ENCODE measurements at regions not wholly inside any gene's neighbourhood (a gene's known extent, or its start where the extent isn't known, plus 50 kb on each side); places are given as distances from the start of the nearest gene placed in this dataset.
"Not testable (repeated sequence)": the region's sequence is repeated elsewhere in the genome, so short reads cannot be mapped to it uniquely, and the experiment has no call there.

- DNase-seq, result no peak
Observed at GRCh38 chr3:157920822-157921700, 185.2 kb downstream of the SHOX2 start.

DNA sequence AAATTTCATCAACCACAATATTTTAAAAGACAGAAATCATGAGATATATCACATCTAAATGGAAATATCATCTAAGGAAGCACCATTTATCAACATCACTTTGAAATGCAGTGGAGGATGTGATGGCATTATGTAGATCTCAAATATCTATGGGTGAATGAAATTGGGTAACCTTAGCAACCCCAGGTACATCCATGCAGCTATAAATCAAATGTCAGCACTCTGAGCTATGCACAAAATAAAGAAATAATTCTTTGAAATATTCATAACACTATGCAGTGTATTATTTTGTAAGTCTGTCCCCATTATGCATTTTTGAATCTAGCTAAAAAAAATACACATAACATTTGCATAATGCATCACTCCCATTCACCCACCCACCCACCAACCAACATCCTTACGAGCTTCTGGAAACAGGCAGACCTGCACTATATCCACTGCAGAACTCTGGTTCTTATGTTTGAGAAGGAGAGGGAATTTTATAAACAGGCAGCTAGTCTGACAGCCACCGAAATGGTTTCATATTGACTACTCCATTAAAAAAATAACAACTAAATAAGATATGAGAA, 186.8 kb downstream of the SHOX2 start:
- DNase-seq, result no peak

GRCh38 chr3:157918402-157918801, 187.8 kb downstream of the SHOX2 start:
- no peak for DNase-seq

GRCh38 chr3:157916672-157917071, 189.5 kb downstream of the SHOX2 start:
- no peak for DNase-seq

DNA sequence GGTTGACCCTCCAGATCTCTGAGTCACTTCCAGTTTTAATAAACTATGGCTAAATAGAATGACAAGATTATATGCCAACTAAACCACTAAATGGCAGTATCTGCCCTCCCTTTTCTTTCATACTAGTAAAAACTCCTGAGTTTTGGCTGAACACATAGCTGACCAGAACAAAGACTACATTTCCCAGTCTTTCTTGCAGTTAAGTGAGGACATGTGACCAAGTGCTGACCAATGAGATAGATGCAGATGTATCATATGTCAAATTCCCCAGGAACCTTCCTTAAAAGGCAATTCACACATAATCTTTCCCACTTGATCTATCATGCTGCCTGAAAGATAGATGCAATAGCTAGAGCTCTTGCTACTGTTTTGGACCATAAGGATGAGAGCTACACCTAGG, 191.3 kb downstream of the SHOX2 start:
- DNase-seq, result no peak

GRCh38 chr3:157913741-157914150, 192.5 kb downstream of the SHOX2 start:
- DNase-seq, result peak; percentile 56

GRCh38 chr3:157912514-157913451, 193.4 kb downstream of the SHOX2 start:
- DNase-seq, result no peak

- DNase-seq, result peak; percentile 8
Observed at GRCh38 chr3:157906627-157907026, 199.6 kb downstream of the SHOX2 start.

GRCh38 chr3:157905885-157906284, 200.3 kb downstream of the SHOX2 start:
- DNase-seq, result no peak

- not testable (repeated sequence) for DNase-seq
Observed at GRCh38 chr3:157902680-157903079, 203.5 kb downstream of the SHOX2 start.

DNA sequence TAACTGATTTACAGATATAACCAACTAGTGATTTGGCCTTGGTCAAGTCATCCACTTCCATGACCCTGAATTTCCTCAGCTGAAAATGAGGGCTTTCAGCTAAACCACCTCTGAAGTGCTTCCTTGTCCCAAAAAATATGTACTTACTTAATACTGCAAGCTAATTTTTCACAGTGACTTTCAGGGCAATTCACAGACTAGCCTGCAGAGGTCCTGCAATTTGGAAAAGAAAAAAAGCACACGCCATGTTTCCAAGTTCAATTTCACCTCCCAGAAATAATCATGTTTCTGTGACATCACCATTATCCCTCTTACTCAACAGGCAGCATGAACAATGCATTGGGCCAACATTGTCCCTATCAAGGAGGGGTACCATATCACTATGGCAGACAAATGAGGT, 218.2 kb downstream of the SHOX2 start:
- no peak for DNase-seq

DNA sequence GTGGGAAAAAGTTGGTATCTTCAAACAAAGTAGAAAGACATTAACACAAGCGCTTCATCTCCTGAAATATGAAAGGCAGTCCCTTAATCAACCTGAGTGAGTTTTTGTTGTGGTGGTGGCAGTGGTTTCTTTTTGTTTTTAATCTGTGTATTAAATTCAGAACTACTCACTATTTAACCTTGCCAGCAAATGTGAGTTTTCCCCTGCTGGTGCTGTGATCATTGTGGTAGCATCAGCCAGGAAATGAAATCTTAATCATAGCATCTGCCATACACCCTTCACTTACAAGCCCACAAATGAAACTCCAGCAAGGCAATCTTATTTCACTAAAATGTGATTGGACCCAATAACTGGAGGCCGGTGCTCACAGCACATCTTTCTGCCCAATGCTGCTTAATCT, 229.7 kb downstream of the SHOX2 start:
- DNase-seq, result no peak

GRCh38 chr3:157872902-157873301, 233.3 kb downstream of the SHOX2 start:
- no peak for DNase-seq

DNA sequence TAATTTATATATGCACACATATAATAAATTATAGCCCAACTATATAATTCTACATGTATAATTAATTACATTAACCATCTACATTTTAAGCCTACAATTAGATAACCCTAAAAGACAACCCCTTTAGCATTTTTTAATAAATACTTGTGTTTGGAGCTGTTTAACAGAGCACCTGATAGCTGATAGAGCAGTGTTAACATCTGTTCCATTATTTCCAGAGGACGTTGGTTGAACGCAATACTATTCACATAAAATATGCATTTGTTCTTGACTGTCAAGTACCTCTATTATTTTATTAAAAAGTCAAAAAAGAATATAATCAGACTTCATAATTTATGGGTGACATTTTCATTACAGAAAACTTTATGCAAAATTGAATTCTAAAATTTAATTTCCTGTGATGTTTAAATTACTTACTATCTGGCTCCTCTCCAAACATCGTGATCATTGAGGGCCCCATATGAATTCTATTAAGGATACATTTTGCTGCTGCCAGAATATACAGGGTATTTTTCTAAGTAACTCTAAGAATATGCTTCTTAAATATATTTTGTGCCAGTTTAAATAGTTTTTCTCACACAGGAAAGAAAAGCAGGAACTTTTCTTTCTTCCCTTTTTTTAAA, 234.3 kb downstream of the SHOX2 start:
- no peak for DNase-seq

DNA sequence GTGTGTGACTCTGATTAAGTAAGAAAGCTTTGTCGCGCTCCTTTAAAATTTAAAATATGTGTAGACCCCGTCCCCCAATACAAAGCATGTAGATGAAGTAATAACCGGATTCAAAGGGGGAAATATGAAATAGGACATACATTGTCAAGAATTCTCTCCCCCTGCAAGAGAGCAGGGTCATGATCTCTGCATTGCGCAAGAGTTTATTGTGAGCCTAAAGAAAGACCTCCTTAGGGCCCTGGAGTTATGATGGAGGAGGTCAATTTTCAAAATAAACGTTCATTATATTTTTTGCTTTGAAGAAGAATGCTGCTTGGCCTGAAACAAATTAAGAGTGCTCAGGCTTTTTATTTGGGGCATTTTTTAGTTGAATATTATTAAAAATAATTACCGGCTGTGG, 235.0 kb downstream of the SHOX2 start:
- DNase-seq, result no peak

- DNase-seq, result no peak
Observed at GRCh38 chr3:157868946-157869345, 237.3 kb downstream of the SHOX2 start.

DNA sequence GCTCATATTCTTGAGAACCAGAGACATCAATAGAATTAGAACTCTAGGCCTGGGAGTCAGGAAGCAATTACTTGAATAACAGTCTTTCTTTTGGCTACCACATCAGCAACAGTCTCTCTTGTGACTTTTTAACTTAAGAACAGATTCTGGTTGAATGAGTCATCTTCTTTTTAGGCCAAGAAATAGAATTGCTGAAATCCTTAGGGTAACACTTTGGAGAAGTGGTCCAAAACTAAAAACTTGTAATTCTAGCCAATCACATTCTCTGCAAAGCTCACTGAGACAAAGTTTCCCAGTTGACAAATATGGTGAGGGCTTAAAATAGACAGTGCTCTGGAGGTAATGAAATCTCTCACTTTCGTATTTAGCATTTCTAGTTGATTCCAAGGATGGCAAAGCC, 238.0 kb downstream of the SHOX2 start:
- DNase-seq, result no peak

GRCh38 chr3:157865352-157866000, 240.7 kb downstream of the SHOX2 start:
- no peak for DNase-seq

GRCh38 chr3:157861076-157861765, 245.0 kb downstream of the SHOX2 start:
- no peak for DNase-seq

GRCh38 chr3:157859541-157859940, 246.7 kb downstream of the SHOX2 start:
- DNase-seq, result no peak

- no peak for DNase-seq
Observed at GRCh38 chr3:157858821-157859220, 247.4 kb downstream of the SHOX2 start.

DNA sequence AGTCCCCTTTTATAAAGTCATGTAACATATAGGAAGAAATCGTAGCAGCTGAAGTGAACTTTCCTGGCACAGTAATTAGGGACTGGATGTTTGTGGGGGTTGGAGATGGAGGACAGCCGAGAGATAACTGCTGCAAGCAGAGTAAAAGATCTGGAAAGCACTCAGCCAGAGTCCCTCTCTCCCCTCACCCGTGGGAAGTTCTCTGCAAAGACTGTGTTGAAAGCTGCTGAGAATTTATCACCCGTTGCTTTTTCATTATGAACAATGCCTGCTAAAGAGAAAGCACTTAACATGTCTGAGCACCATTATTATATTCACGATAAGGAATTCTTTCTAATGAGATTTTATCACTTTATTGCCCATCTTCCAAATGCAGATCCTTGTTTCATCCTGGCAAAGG, 248.8 kb downstream of the SHOX2 start:
- DNase-seq, result no peak

Data from amniotic stem cell (primary cell).